CD4-positive, CD25-positive, alpha-beta regulatory T cell (primary cell): ENCODE measurements at regions not wholly inside any gene's neighbourhood (a gene's known extent, or its start where the extent isn't known, plus 50 kb on each side); places are given as distances from the start of the nearest gene placed in this dataset.

ENCODE experiments used
- ATAC-seq, 2 donors: fragments of 150-1000 bp; cut with Tn5 transposase; one replicate each; pipeline ENCODE4 v1.10.0; 2021; ENCODE audit warnings: low read depth in 2 of 2, moderate number of reproducible peaks in 2 of 2, moderate library complexity in 1 of 2
- DNase-seq, 3 donors: peaks; one replicate each; pipeline versions ENCODE4 v3.0.0 to v3.0.0-alpha.2; 2012 to 2022; ENCODE audit warnings: mixed read lengths in 1 of 3
- H3K27ac ChIP-seq: one replicate; pipeline ENCODE4 v1.7.0; 2013; ENCODE audit warnings: mild to moderate bottlenecking, low read length; ENCODE audit not compliant: insufficient read depth, poor library complexity, severe bottlenecking
- H3K27me3 ChIP-seq: one replicate; pipeline ENCODE4 v1.7.0; 2013; ENCODE audit warnings: low read length; ENCODE audit not compliant: control insufficient read depth, insufficient read depth
- H3K36me3 ChIP-seq: one replicate; pipeline ENCODE4 v1.7.0; 2013; ENCODE audit warnings: mild to moderate bottlenecking, low read length, moderate library complexity; ENCODE audit not compliant: control insufficient read depth, insufficient read depth
- H3K4me1 ChIP-seq: 2 replicates; pipeline ENCODE4 v1.7.0; 2013; ENCODE audit warnings: mild to moderate bottlenecking, low read length; ENCODE audit not compliant: insufficient read depth, control insufficient read depth, poor library complexity, severe bottlenecking
- H3K4me3 ChIP-seq: one replicate; pipeline ENCODE4 v1.7.0; 2013; ENCODE audit warnings: low read depth, mild to moderate bottlenecking, low read length, moderate library complexity
- H3K9me3 ChIP-seq, 2 experiments: 1 replicate in 1 of 2; 2 replicates in 1 of 2; pipeline ENCODE4 v1.7.0; 2013; ENCODE audit warnings: low read length in 2 of 2, mild to moderate bottlenecking in 1 of 2, moderate library complexity in 1 of 2; ENCODE audit not compliant: control insufficient read depth in 2 of 2
- H3K27ac Mint-ChIP-seq, 3 donors: one replicate each; pipeline ENCODE4 v1.8.0; 2020 to 2022; ENCODE audit warnings: mild to moderate bottlenecking in 3 of 3, mixed read lengths in 3 of 3, moderate library complexity in 2 of 3
- H3K27me3 Mint-ChIP-seq: one replicate; pipeline ENCODE4 v1.8.0; 2022; ENCODE audit warnings: mild to moderate bottlenecking, mixed read lengths
- H3K36me3 Mint-ChIP-seq: one replicate; pipeline ENCODE4 v1.8.0; 2020; ENCODE audit warnings: mixed read lengths
- H3K4me1 Mint-ChIP-seq, 4 donors: one replicate each; pipeline ENCODE4 v1.8.0; 2020 to 2022; ENCODE audit warnings: mixed read lengths in 4 of 4, mild to moderate bottlenecking in 1 of 4
- H3K4me3 Mint-ChIP-seq, 4 donors: one replicate each; pipeline ENCODE4 v1.8.0; 2020 to 2022; ENCODE audit warnings: mild to moderate bottlenecking in 4 of 4, mixed read lengths in 4 of 4, moderate library complexity in 3 of 4
- H3K9me3 Mint-ChIP-seq, 7 donors: one replicate each; pipeline ENCODE4 v1.8.0; 2020 to 2022; ENCODE audit warnings: mixed read lengths in 7 of 7, mild to moderate bottlenecking in 3 of 7, moderate library complexity in 2 of 7

- DNase-seq, result no peak
- Histone ChIP-seq H3K4me1 (no peaks in the 10 kb centered on the region), H3K27me3 (no peaks in the 10 kb centered on the region), H3K27ac (no peak overlapping the region), H3K4me3 (no peak overlapping the region), H3K36me3 (no peaks in the 10 kb centered on the region), H3K9me3 (peaks cover 4 to 7% of the 10 kb centered on the region in 2 experiments)
- Mint-ChIP-seq H3K4me1 (no peaks in the 10 kb centered on the region), H3K9me3 (peaks cover 3 to 39% (median 5%) of the 10 kb centered on the region in 7 donors), H3K27me3 (no peaks in the 10 kb centered on the region), H3K4me3 (no peak overlapping the region), H3K36me3 (no peaks in the 10 kb centered on the region), H3K27ac (no peak overlapping the region)
- ATAC-seq, result no peak
Measured at GRCh38 chr13:67635754-67636153, 405.6 kb upstream of the PCDH9 start.

- Histone ChIP-seq H3K9me3 (peaks cover 0 to 3% of the 10 kb centered on the region in 2 experiments), H3K27me3 (no peaks in the 10 kb centered on the region), H3K4me1 (no peaks in the 10 kb centered on the region), H3K36me3 (no peaks in the 10 kb centered on the region), H3K4me3 (no peak overlapping the region), H3K27ac (no peak overlapping the region)
- no peak for DNase-seq
- Mint-ChIP-seq H3K27me3 (no peaks in the 10 kb centered on the region), H3K4me1 (no peaks in the 10 kb centered on the region), H3K9me3 (peaks cover 0 to 30% (median 4%) of the 10 kb centered on the region in 7 donors), H3K36me3 (no peaks in the 10 kb centered on the region), H3K4me3 (no peak overlapping the region), H3K27ac (no peak overlapping the region)
- ATAC-seq, result no peak
Measured at GRCh38 chr13:67632590-67632989, 402.5 kb upstream of the PCDH9 start.

- H3K36me3 ChIP-seq, result no peaks in the 10 kb centered on the region
- no peak for ATAC-seq
Measured at GRCh38 chr13:67630640-67631039, 400.5 kb upstream of the PCDH9 start.

GRCh38 chr13:67623630-67624029, 393.5 kb upstream of the PCDH9 start:
- H3K9me3 Mint-ChIP-seq, result peaks cover 1 to 25% (median 10%) of the 10 kb centered on the region in 7 donors
- no peak overlapping the region for H3K4me3 Mint-ChIP-seq
- no peaks in the 10 kb centered on the region for H3K36me3 ChIP-seq
- no peak overlapping the region for H3K27ac Mint-ChIP-seq
- no peaks in the 10 kb centered on the region for H3K36me3 Mint-ChIP-seq
- DNase-seq (no peak), ATAC-seq (no peak)
- peaks cover 0 to 5% of the 10 kb centered on the region in 2 experiments for H3K9me3 ChIP-seq
- H3K27me3 ChIP-seq, result no peaks in the 10 kb centered on the region
- H3K4me3 ChIP-seq, result no peak overlapping the region
- H3K27ac ChIP-seq, result no peak overlapping the region
- H3K4me1 ChIP-seq, result no peaks in the 10 kb centered on the region
- no peaks in the 10 kb centered on the region for H3K27me3 Mint-ChIP-seq
- no peaks in the 10 kb centered on the region for H3K4me1 Mint-ChIP-seq

More at GRCh38 chr13:67630640-67631039, 400.5 kb upstream of the PCDH9 start:
- Mint-ChIP-seq H3K4me3 (no peak overlapping the region), H3K9me3 (peaks cover 0 to 33% (median 4%) of the 10 kb centered on the region in 7 donors), H3K4me1 (no peaks in the 10 kb centered on the region), H3K27ac (no peak overlapping the region), H3K27me3 (no peaks in the 10 kb centered on the region), H3K36me3 (no peaks in the 10 kb centered on the region)
- H3K4me1 ChIP-seq, result no peaks in the 10 kb centered on the region
- H3K9me3 ChIP-seq, result peaks cover 0 to 3% of the 10 kb centered on the region in 2 experiments
- no peak for DNase-seq
- H3K4me3 ChIP-seq, result no peak overlapping the region
- no peak overlapping the region for H3K27ac ChIP-seq
- no peaks in the 10 kb centered on the region for H3K27me3 ChIP-seq

GRCh38 chr13:67620665-67621064, 390.5 kb upstream of the PCDH9 start:
- Mint-ChIP-seq H3K27me3 (no peaks in the 10 kb centered on the region), H3K4me1 (no peaks in the 10 kb centered on the region), H3K36me3 (no peaks in the 10 kb centered on the region), H3K27ac (no peak overlapping the region), H3K9me3 (peaks cover 1 to 28% (median 7%) of the 10 kb centered on the region in 7 donors), H3K4me3 (no peak overlapping the region)
- DNase-seq (no peak), ATAC-seq (no peak)
- Histone ChIP-seq H3K4me3 (no peak overlapping the region), H3K9me3 (peaks cover 1 to 5% of the 10 kb centered on the region in 2 experiments), H3K27ac (no peak overlapping the region), H3K27me3 (no peaks in the 10 kb centered on the region), H3K36me3 (no peaks in the 10 kb centered on the region), H3K4me1 (no peaks in the 10 kb centered on the region)

GRCh38 chr13:67619995-67620380, 389.9 kb upstream of the PCDH9 start:
- Mint-ChIP-seq H3K9me3 (peaks cover 1 to 32% (median 7%) of the 10 kb centered on the region in 7 donors), H3K36me3 (no peaks in the 10 kb centered on the region), H3K4me3 (no peak overlapping the region), H3K27me3 (no peaks in the 10 kb centered on the region), H3K4me1 (no peaks in the 10 kb centered on the region), H3K27ac (no peak overlapping the region)
- DNase-seq, result no peak
- Histone ChIP-seq H3K9me3 (peaks cover 1 to 5% of the 10 kb centered on the region in 2 experiments), H3K27me3 (no peaks in the 10 kb centered on the region), H3K36me3 (no peaks in the 10 kb centered on the region), H3K4me1 (no peaks in the 10 kb centered on the region), H3K4me3 (no peak overlapping the region), H3K27ac (no peak overlapping the region)
- no peak for ATAC-seq

- Mint-ChIP-seq H3K27ac (no peak overlapping the region), H3K4me3 (no peak overlapping the region), H3K9me3 (peaks cover 1 to 34% (median 7%) of the 10 kb centered on the region in 7 donors), H3K4me1 (no peaks in the 10 kb centered on the region), H3K27me3 (no peaks in the 10 kb centered on the region), H3K36me3 (no peaks in the 10 kb centered on the region)
- ATAC-seq, result no peak
- no peak overlapping the region for H3K27ac ChIP-seq
- peaks cover 1 to 5% of the 10 kb centered on the region in 2 experiments for H3K9me3 ChIP-seq
- DNase-seq, result no peak
- H3K36me3 ChIP-seq, result no peaks in the 10 kb centered on the region
- no peaks in the 10 kb centered on the region for H3K27me3 ChIP-seq
- no peak overlapping the region for H3K4me3 ChIP-seq
- no peaks in the 10 kb centered on the region for H3K4me1 ChIP-seq
Measured at GRCh38 chr13:67619351-67619994, 389.3 kb upstream of the PCDH9 start.

GRCh38 chr13:67614579-67614978, 384.4 kb upstream of the PCDH9 start:
- Histone ChIP-seq H3K4me3 (no peak overlapping the region), H3K27ac (no peak overlapping the region), H3K9me3 (peaks cover 5% of the 10 kb centered on the region in 2 experiments), H3K36me3 (no peaks in the 10 kb centered on the region), H3K27me3 (no peaks in the 10 kb centered on the region), H3K4me1 (no peaks in the 10 kb centered on the region)
- H3K27ac Mint-ChIP-seq, result no peak overlapping the region
- ATAC-seq (no peak), DNase-seq (no peak)
- H3K27me3 Mint-ChIP-seq, result no peaks in the 10 kb centered on the region
- peaks cover 0 to 35% (median 6%) of the 10 kb centered on the region in 7 donors for H3K9me3 Mint-ChIP-seq
- H3K4me1 Mint-ChIP-seq, result no peaks in the 10 kb centered on the region
- H3K4me3 Mint-ChIP-seq, result no peak overlapping the region
- H3K36me3 Mint-ChIP-seq, result no peaks in the 10 kb centered on the region
